GM18909 (cell line): ENCODE measurements at regions not wholly inside any gene's neighbourhood (a gene's known extent, or its start where the extent isn't known, plus 50 kb on each side); places are given as distances from the start of the nearest gene placed in this dataset.

Experiments
- ATAC-seq: cut with Tn5 transposase; IDR thresholded peaks from one replicate; pipeline ENCODE4 v1.9.1; 2021; ENCODE audit warnings: mild to moderate bottlenecking; ENCODE audit not compliant: unreplicated experiment, poor library complexity

DNA sequence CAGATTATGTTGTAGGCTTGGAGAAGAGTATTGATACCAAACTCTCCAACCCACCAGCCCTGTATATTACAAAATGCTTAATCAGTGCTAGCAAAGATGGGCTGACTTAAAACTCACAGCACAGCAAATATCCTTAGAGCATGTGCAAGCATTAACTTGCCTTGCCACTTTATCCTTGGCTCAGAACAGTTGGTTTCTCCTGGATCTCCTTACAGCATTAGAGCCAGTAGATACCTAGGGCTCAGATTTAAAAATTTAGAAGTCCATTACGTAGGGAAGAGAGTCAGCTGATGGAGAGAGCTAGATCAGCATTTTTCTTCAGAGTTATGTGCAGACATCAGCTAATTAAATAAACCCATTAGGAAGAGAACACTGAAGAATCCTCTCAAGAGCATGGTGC, 198.5 kb upstream of the ZBED5 start:
- ATAC-seq: no peak

DNA sequence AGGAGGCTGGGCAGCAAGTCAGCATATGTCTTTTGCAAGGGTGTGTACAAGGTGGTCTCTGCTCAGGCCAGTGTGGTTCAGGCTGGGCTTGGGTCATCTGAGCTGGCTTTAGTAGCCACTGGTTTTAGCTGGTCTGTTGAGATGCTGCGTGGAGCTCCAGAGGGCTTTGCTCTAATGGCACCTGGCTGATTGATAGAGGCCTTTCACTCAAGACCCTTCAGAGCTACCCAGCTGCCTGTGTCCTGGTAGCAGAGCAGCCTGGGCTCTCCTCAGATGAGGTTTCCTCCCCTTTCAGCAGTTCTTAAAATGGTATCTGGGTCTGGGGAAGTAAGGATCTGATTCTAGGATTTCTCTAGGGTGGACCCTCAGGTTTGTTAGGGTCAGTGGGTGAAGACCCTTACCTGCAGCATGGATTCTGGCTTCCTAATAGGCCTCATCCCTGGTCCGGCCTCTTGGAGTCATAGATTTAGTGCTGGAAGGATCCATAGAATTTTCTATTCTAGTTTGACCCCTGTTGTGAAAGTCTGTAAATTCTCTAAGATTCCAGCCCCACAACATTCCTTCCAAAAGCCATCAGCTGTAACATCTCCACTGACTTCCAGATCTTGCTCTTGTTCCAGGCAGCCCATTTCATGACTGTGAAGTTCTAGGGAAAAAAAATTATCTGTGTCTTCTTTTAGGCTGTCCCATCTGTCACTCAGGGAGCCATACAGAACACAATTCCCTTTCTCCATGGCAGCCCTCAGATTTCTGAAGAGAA, 190.2 kb upstream of the ZBED5 start:
- no peak for ATAC-seq

DNA sequence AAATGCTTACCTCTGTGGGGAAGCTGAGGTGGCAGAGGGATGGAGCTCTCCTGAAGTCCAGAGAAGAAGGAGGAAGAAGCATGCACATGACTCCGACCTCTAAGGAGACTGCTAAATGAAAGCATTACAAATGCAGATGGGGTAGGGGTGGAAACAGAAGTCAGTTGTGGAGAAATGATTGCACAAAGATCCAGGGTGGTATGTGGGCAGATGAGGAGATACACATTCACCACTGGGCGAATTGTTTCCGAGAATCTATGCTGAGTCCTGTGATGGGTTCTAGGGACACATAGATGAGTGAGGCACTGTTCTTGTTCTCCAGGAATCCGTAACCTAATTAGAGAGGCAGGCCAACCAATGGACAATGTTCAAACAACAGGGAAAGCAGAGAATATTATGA, 188.9 kb upstream of the ZBED5 start:
- no peak for ATAC-seq

DNA sequence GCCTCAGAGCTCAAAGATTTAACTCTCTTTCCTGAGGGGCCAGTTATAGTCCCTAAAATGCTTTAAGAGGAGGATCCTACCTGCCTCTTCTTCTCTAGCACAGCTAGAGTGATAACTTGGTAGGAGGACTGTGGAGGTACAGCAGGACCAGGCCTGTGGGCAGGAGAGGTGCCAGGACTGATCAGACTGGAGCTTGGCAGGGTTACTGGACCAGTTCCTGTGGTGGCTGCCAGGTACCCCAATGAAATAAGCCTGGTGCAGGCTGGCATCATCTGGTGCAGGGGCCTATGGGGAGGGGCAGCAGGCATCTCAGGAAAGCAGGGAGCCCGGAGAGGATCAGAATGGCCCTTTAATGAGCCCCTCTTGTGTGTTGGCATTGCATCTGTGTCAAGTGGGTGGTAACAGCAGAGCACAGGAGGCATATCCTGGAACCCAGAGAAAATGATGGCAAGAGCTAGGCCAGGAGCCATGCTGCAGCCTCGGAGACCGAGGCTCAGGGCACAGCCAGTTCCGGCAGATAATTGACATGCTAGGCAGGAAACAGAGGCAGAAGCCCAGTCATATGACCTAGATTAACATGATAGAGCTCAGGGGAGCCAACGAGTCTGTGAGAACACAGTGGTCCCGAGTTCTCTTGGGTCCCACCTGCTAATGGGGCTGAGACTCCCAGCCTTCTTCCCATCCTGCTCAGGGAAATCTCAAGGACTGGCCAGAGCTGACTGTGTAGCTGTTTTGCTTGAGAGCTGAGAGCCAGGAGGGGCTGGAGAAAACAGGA, 187.5 kb upstream of the ZBED5 start:
- no peak for ATAC-seq

DNA sequence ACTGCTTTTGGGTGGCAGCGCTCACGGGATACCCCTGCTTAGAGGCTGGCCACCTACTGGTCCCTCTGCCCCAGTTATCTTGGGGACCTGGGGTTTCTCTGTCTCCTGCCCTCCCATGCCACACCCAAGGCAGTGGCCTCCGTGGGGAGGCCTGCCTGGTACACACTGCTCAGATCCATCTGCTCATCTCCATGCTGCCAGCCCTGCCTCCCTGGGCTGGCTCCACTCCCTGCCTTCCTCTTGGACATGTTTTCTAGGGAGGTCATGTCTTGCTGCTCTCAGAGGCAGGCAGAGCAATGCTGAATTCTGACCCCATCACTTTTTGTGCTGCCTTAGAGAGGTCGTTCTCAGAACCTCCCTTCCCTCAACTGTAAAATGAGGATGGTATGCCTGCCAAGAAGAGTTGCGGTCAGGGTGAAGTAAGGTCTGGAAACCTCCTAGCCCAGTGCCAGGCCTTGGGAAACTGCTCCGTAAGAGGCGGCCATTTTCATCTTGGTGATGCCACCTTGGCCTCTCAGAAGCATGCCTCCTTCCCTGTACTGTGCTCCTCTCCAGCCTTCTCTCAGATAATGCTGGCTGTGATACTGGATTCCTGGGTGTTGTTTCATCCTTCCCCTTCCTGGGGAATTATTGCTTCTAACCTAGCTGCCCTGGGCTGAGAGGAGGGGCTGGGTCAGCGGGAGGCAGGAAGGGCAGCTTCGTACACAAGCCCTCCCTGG, 186.4 kb upstream of the ZBED5 start:
- no peak for ATAC-seq

GRCh38 chr11:11043721-11044120, 185.9 kb upstream of the ZBED5 start:
- ATAC-seq: no peak

DNA sequence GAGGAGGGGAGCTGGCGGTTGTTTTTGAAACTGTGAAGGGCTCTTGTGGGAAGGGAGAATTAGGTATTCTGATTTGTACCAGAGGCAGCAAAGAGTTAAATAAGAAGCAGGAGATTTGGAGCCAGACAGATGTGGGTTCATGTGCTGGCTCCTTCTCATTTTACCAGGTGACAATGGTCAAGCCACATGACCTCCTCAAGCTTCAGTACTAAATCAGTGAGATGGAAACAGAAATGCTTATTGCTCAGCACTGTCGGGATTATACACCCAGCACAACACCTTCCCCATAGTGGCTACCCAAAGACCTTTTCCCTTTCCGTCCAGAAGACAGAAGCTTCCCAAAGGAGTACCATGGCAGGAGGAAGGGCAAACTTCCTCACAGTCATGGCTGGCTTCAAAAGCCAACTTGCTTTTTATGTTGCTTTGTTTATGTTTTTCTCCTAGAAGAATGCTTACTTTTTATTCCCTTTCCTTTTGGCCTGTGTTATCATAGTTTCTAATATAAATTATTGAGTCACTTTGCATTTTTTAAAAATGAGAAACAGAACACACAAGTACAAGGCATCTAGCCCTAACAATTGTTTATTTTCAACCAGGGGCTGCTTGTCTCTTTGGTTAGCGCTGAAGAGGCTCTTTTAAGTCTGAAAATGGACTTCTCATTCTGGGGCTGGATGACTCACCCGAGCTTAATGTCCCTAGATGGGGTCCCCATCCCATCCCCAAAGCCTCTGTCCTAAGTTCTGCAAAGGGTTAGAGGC, 181.5 kb upstream of the ZBED5 start:
- ATAC-seq: no peak

DNA sequence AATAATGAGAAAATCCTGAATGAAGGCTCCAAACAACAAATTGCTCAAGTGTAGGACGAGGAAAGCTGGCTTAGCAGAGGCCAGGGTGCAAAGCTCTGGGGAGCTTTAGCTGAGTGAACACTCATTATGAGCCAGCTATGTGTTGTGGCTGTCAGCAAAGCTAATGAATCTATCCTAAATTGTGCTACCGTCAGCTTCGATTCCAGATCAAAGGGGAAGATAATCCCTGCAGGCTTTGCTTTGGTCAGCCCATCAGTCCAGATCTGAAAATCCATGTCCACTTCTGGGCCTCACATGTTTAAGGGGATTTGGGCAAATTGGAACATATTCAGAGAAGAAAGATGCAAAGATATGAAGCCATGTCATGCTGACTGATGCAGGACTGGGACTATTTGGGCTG, 180.9 kb upstream of the ZBED5 start:
- ATAC-seq: no peak

GRCh38 chr11:11038352-11038751, 180.5 kb upstream of the ZBED5 start:
- no peak for ATAC-seq

DNA sequence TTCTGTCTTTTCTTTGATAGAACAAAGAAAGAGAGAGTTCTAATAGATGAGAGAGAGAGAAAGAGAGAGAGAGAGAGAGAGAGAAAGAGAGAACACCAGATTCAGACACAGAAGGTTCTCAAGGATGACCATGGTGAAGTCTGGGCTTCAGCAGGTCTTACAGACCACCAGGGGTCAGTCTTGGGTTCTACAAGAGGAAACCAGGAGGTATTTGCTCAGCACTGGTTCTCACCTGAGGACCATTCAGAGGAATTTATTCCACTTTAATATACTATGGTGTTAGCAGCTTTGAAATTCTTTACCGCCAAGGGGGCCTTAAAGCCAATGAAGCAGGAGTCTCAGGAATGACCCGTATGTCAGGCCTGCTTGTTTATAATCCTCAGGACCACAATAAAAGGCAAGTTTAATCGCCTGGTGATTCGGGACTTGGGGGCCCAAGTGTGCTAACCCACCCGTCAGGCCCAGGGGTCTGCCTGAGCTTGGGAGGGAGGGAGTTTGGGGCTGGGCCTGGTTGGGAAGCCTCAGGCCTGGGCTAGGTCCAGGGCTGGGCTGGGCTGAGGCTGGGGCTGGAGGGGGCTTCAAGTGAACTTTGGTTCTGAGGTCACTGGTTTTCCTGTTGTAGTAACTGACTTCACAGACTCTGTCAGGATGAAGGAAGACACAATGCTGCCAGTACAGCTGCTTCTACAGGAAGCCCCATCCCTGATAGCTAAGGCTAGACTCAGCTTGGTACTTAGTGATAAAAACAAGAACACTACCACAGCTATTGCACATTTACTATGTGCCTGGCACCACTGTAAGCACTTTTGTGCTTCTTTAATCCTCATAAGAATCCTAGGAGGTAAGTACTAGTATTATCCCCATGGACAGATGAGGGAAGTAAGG, 179.2 kb upstream of the ZBED5 start:
- no peak for ATAC-seq

- no peak for ATAC-seq
These were observed 178.5 kb upstream of the ZBED5 start for GRCh38 chr11:11036185-11036847.

DNA sequence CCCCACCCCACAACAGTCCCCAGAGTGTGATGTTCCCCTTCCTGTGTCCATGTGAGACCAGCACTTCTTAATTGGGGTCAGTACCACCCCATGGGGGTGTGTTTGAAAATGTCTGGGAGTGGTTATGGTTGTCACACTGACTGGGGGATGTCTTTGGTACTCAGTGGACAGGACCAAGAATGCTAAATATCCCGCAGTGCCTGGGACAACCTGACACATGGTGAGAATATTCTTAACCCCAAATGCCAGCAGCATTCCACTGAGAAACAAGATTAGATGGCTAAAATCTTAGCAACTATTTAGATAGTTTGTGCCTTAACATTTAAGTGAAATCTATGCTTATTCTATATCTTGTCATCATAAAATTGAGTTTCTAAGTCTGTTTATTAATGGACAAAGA, 177.5 kb upstream of the ZBED5 start:
- ATAC-seq: no peak

GRCh38 chr11:11034476-11034875, 176.6 kb upstream of the ZBED5 start:
- ATAC-seq: no peak

DNA sequence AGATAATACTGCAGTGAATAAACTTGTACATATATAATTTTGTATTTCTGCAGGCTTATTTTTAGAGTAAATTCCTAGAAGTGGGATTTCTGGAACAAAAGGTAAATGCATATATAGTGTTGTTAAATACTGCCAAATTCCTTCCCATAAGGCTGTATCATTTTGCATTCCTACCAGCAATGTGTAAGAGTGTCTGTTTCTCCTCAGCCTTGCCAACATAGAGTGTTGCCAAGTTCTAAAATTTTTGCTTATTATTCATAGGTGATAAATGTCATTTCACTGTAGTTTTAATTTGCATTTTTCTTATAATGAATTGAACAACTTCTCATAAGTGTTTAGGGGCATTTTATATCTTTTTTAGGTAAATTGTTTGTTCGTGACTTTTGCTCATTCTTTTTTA, 174.2 kb upstream of the ZBED5 start:
- ATAC-seq: no peak

DNA sequence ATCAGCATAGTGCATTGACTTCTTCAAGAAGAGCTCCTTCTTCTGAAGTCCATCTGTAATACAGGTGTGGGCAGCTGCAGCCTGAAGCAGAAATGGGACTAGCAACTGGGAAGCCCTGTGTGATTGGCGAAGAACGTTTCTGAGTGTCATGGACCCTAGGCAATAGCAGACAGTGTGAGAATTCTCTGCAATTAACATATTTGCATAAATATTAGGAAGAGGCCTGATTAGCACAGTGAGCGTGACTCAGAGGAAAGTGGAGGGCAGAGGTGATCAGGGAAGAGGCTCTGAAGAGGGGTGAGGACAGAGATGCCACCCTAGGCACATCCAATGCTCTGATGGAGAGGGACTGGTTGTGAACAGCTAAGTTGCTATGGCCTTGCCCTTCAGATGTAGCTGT, 171.2 kb upstream of the ZBED5 start:
- no peak for ATAC-seq

- no peak for ATAC-seq
These were observed 170.3 kb upstream of the ZBED5 start for GRCh38 chr11:11028017-11028692.

DNA sequence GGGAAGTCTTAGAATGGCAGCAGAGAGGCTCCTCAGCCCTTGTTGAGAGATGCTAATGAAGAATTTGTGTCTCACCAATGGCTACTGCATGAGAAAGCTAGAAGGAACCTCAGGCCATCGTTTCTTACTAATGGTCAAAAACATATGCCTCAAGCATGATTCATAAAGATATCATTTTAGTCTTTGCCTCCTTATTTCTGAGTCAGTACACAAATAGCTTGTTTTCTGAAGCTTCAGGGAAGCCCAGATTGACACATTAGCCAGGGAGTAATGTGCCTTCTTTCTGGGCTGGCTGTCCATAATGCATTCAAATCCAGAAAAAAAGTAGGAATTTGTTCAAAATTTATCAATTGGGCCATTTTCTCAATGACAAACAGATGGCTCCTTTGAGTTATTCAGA, 169.4 kb upstream of the ZBED5 start:
- ATAC-seq: no peak

DNA sequence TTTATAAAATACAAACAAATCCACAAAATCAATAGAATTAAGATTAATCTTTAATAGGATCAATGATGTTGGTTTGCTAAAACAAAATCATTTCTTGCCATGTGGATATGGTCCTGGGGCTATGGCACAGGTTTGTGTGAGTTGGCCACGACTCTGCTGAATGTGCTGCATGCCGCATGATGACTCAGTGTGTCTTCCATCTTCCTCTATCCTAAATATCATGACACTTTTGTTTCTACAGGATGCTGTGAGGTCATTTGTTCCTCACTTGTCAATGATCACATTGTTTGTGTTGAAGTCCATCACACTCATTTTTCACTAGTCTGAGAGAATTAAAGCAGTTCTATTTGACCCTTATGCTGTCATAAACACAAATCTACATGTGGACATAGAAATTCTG, 167.2 kb upstream of the ZBED5 start:
- ATAC-seq: no peak
